ENCODE measurements at regions not wholly inside any gene's neighbourhood (a gene's known extent, or its start where the extent isn't known, plus 50 kb on each side); places are given as distances from the start of the nearest gene placed in this dataset. TPM values are rescaled to one million over a fixed set of nuclear protein-coding genes. Genes with fewer than 3 reads are reported as not detected.

- H3K27me3 ChIP-seq (ENCODE audit: control insufficient read depth in 2 of 2, insufficient read depth in 2 of 2, low read length in 2 of 2) = no peaks in the 10 kb centered on the region
- DNase-seq (ENCODE audit: low read depth, low spot score) (no peak), FAIRE-seq (no peak)
- no peaks in the 10 kb centered on the region for H3K79me2 ChIP-seq (ENCODE audit: control insufficient read depth, insufficient read depth, low read length)
- no peaks in the 10 kb centered on the region for H3K4me1 ChIP-seq (ENCODE audit: control insufficient read depth, extremely low read depth, insufficient read depth, low read length)
- H3K9me1 ChIP-seq (replicated peaks; ENCODE audit: control insufficient read depth, extremely low read depth, insufficient read depth, low read length) = no peaks in the 10 kb centered on the region
- POLR2A ChIA-PET = no interaction called here
- no peaks in the 10 kb centered on the region for H3K9me3 ChIP-seq (replicated peaks; ENCODE audit: control insufficient read depth, insufficient read depth, low read length)
- CTCF ChIA-PET = no interaction called here
- H3K4me2 ChIP-seq (ENCODE audit: insufficient read depth, low read length) = no peak overlapping the region
- no TSS peak for BruUV-seq (replicated peaks)
- no peak overlapping the region for H3K27ac ChIP-seq (ENCODE audit: insufficient read depth, low read depth, low read length)
- H3K9ac ChIP-seq (replicated peaks; ENCODE audit: extremely low read depth, insufficient read depth, low read length) = no peak overlapping the region
- H2AFZ ChIP-seq (ENCODE audit: low read depth, low read length) = no peak overlapping the region
- no peaks in the 10 kb centered on the region for H3K36me3 ChIP-seq (ENCODE audit: control insufficient read depth in 2 of 2, extremely low read depth in 1 of 2, insufficient read depth in 2 of 2, low read length in 2 of 2)
- no peak overlapping the region for H3K4me3 ChIP-seq (replicated peaks in 1 of 3; ENCODE audit: insufficient read depth in 1 of 3, low read depth in 1 of 3, low read length in 3 of 3)
- intact Hi-C loops (cut with micrococcal nuclease) = no loop called here
- no peaks in the 10 kb centered on the region for H4K20me1 ChIP-seq (replicated peaks; ENCODE audit: control insufficient read depth, extremely low read depth, insufficient read depth, low read length)
- TF ChIP-seq POLR2A (IDR thresholded peaks at IDR 0.05; ENCODE audit: low read depth, low read length) = no peak
- no peak for TF ChIP-seq MYC (IDR thresholded peaks at IDR 0.05; ENCODE audit: low read depth, low read length)
- TF ChIP-seq MAX (IDR thresholded peaks at IDR 0.05; ENCODE audit: insufficient read depth, insufficient read length) = no peak
- no peak for TF ChIP-seq CTCF (IDR thresholded peaks at IDR 0.05; ENCODE audit: extremely low read depth in 1 of 2, insufficient read depth in 1 of 2, low read depth in 1 of 2, low read length in 2 of 2)
- no peak for TF ChIP-seq GATA2 (IDR thresholded peaks at IDR 0.05; ENCODE audit: insufficient read depth, insufficient read length, low read depth, low read length)
- no peak for TF ChIP-seq FOS (IDR thresholded peaks at IDR 0.05; ENCODE audit: borderline replicate concordance, insufficient read depth, low read length)
- no peak for TF ChIP-seq EZH2 (IDR thresholded peaks at IDR 0.05; ENCODE audit: borderline replicate concordance, low read depth, low read length, severe bottlenecking)
- no peak for TF ChIP-seq POLR2AphosphoS5 (IDR thresholded peaks at IDR 0.05; ENCODE audit: insufficient read depth, low read depth, low read length)
- TF ChIP-seq JUN (IDR thresholded peaks at IDR 0.05; ENCODE audit: borderline replicate concordance, insufficient read depth, insufficient read length, low read depth) = no peak
- dilution Hi-C loops (cut with MboI; ENCODE audit: extremely low pct_ligation_motif_present, low sequenced_read_pairs) = no loop called here
These were observed 50.6 kb upstream of the FTH1 start for GRCh38 chr11:62017878-62018655.

Small RNA genes in the stretch of these regions (small RNA-seq; reads per million reads assigned to genes)
- not detected for gene AP003733.2 (ENCODE audit: insufficient read depth, insufficient read length, low read depth, low replicate concordance)

Measured in endothelial cell of umbilical vein (primary cell).